ENCODE measurements at regions not wholly inside any gene's neighbourhood (a gene's known extent, or its start where the extent isn't known, plus 50 kb on each side); places are given as distances from the start of the nearest gene placed in this dataset.

DNA sequence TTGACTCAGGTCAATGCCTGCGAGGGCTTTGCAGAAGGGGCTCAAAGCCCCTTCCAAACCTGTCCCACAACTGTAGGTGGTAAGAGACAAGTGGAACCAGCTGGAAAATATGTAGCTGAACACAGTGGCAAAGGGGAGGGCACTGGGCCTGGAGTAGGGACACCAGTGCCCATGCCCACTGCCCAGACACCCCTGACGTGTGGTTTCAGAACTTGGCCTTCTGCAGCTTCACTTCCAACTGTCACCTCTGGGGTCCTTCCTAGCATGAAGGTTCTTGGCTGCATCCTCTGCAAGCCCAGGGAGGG, 233.1 kb upstream of the IRX1 start:
- peak; percentile 25 for DNase-seq (ENCODE audit: low spot score)

DNA sequence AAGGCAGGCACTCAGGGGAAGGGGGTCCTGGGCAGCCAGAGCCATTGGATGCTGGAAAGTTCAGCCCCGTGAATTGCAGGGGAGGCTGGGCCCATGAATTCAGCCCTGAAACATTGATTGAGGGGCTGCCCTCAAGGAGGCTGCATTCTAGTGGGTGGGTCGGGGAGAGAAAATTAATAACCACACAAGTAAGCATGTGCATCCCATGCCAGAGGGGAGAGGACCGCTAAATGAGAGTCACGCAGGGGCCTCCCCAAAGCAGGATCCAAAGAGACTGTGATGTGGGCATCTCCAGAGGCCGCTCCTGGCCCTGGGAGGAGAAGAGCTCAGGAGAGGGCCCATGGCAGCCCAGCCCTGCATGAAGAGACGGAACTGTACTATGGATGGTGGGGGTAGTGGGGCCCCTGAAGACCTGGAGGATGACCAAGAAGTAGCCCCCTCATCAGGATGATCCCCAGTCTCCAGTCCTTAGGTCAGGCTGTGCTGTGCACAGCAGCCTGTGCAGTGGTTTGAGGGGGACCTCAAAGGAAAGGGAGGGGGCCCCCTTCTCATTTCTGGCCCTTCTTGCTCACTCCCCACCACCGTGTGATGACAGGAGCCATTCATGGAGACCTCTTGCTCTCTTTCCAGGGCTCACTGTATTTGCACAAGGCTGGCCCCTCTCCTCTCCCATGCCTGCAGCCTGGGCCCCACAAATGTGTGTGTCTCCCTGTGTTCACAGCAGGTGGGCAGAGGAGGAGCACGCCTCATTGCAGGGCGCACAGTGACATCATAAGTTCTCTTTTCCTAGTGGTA, 233.6 kb upstream of the IRX1 start:
- peak; percentile 23 for DNase-seq (ENCODE audit: low spot score)

DNA sequence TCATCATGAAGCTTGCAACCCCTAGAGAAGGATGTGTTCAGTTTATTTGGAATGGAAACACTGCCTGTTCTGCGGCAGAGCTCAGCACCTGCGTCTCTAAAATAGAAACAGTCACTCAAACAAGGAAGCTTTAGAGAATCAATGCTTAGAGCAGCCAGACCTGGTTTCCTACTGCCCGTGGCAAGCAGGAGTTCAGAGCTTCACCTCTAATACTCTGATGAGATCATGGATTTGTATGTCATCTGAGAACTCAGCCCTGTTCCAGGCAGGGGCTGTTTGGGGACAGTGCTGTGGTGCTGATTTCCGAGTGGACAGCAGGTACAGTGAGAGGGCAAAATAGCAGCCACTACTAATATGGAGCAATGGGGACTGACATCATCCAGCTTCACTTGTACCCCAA, 236.0 kb upstream of the IRX1 start:
- DNase-seq (ENCODE audit: low spot score) = peak; percentile 11

DNA sequence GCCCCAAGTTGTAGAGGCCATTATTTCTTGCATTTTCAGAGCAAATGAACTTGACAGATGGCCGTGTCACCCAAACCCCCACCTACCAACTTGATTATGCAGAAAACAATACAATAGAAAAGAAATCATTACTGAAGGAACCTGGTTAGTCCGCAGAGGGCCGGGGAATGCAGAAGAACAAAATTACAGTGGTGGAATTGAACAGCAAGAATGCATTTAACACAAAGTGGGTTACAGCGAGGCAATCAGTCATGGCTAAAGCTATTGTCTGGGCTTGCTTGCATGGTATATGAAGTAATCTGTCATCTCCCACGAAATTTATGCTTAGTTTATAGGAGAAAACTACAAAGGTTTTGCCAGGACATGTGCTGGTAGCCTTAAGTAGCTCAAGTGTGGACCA, 238.3 kb upstream of the IRX1 start:
- DNase-seq (ENCODE audit: low spot score) = peak; percentile 9

DNA sequence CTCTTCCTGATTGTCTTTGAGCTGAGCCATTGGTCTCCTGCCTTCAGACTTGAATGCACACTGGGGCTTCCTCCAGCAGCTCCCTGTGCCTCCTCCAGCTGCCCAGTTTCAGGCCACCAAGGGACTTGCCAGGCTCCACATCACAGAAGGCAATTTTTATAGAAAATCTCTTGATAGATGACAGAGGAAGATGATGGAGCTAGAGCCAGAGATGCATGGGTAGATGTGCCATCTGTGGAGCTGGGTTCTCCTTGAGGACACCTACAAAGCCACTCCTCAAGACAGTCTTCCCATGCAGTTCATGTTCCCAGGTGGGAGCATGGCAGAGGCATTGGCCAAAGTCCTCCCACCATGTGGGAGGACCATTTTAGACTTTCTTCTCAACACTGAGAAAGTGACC, 239.6 kb upstream of the IRX1 start:
- peak; percentile 30 for DNase-seq (ENCODE audit: low spot score)

DNA sequence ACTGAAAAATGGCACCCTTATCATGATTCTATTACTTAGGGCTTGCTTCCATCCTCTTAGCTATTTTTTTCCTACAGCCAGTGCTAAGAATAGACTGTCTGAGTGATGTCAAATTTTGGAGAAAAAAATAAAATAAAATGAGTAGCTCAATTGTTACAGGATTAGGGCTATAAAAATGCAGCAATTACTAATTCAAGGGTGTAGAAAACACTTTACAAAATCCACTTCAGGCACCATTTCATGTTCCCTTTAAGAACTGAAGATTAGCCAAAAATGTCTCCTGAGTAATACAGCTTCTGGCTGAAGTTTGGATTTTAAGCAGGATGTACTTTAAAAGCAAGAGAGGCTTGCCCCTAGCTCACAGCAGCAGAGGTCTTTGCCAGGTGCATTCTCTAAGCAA, 240.5 kb upstream of the IRX1 start:
- no peak for DNase-seq (ENCODE audit: low spot score)

DNA sequence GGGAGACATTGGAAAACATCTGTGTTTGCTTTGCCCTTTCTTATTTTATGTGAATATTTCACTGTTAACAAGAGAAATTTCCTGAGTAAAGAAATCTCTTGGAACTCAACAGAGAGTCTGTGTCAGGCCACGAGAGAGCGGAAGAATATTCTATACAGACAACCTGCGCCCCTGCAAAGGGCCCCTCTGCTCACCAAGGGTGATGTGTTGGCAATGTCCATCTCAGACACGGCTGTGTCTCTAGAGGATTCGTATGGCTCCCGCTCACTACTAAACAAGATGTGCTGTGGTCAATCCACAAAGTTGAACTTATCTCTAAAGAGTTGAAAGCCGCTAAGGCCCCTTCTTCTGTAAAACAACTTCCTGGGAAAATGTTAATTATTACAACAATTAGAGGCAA, 241.0 kb upstream of the IRX1 start:
- peak; percentile 34 for DNase-seq (ENCODE audit: low spot score)

DNA sequence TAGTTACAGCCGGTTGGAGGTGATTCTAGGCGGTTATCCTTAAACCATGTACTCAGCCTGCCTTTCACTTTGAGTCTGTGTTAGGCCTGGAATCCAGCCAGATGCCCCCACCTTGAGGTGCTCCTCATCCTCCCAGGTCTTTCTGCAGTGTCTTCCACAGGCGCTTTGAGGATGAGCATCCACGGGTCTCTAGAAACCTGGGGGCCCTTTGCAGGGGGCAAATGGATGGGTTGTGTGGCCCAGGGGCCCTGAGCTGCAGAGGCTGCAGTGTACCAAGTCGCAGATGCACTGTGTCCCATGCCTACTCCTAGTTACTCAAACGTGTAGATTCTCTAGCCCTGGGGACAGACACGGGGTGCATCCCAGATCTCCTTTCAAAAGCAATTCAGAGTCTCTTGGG, 242.1 kb upstream of the IRX1 start:
- DNase-seq (ENCODE audit: low spot score) = peak; percentile 41

DNA sequence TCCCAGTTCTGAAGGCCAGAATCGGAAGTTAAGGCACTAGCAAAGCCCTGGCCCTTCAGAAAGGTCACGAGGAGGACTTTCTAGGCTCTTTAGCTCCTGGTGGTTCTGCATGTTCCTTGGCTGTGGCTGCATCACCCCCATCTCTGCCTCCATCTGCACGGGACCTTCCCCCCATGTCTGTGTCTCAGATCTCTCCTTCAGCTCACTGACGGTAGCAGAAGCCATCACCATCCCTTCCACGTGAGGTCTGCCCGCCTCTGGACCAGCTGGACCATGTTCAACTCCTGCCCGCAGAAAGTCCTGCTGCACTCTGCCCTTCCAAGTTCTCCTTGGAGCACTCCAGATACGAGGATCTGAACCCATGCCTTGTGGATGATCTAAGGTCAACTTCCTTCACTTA, 242.9 kb upstream of the IRX1 start:
- peak; percentile 22 for DNase-seq (ENCODE audit: low spot score)

DNA sequence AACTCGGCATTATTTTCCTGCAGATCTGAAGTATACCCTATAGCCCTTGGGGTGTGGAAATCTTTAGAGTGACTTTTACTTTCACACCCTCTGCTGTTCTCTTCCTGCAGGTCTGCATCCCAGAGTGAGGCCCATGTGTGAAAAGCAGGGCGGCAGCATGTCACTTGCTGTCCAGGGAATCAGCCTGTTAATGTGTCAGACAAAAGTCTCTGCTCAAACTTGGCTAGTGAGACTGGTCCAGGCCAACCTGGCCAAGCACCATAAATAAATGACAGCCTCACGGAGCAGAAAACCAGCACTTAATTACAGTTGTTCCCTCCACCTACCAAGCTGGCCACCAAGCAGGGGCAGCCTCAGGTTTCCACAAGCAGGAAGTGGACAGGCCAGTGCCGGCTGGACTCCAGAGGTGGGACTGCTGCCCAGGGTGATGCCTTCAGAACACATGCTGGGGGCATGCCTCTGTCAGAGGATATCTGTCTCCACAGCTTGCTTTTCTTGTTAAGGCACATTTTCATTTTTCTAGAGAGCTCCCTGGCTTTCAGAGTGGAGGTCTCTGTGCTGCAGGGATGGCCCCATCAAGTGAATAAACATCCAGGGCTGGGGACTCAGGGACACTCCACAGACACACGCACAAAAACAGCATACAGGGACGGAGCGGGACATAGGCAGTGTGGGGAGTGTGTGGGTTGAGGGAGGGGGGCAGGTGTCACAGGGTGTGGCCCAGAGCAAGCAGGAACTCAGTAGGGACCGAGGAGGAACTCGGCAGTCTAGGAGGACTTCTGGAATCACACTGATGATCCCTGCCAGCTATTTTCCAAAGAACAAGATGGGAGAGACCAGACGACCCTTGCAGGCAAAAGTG, 243.8 kb upstream of the IRX1 start:
- peak; percentile 38 for DNase-seq (ENCODE audit: low spot score)

DNA sequence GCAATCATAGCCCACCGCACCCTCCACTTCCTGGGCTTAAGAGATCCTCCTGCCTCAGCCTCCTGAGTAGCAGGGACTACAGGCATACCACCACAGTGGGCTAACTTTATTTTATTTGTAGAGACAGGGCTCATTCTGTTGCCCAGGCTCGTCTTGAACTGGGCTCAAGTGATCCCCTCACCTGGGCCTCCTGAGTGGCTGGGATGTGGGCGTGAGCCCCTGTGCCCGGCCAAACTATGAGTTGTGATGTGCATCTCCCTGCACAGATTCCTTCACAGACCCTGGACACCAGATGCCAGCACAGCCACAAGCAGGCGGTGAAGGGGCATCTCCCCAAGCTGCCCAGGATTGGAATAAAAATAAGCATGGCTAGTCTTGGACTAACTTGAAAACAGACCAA, 244.9 kb upstream of the IRX1 start:
- DNase-seq (ENCODE audit: low spot score) = peak; percentile 36

DNA sequence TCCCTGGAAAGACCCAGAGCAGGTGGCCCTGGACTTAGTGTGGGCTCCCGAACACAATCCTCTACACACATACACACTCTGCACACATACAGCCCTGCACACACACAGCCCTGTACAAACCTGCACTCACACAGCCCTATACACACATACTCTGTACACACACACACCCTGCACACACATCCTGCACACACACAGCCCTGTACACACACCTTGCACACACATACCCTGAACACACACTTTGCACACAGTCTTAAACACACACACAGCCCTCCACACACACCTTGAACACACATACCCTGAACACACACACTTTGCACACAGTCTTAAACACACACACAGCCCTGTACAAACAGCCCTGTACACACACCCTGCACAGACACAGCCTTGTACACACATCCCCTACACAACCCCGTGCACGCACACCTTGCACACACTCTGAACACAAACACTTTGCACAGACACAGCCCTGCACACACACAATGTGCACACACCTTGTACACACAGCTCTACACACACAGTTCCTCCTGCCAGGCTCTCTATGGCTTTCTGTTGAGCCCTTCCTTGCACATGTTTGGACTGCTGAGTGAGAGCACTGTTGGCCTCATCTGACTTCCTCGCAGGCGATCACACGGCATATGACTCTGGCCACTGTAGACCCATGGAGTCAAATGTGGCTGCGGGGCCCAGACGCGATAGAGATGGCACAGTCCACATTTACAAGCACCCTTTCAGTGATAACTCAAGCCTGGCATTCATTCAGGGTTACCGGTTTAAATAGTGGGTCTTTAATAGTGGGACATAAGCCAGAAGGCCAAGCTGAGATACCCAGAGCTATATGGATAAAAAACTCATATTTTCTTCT, 245.7 kb upstream of the IRX1 start:
- peak; percentile 9 for DNase-seq (ENCODE audit: low spot score)

DNA sequence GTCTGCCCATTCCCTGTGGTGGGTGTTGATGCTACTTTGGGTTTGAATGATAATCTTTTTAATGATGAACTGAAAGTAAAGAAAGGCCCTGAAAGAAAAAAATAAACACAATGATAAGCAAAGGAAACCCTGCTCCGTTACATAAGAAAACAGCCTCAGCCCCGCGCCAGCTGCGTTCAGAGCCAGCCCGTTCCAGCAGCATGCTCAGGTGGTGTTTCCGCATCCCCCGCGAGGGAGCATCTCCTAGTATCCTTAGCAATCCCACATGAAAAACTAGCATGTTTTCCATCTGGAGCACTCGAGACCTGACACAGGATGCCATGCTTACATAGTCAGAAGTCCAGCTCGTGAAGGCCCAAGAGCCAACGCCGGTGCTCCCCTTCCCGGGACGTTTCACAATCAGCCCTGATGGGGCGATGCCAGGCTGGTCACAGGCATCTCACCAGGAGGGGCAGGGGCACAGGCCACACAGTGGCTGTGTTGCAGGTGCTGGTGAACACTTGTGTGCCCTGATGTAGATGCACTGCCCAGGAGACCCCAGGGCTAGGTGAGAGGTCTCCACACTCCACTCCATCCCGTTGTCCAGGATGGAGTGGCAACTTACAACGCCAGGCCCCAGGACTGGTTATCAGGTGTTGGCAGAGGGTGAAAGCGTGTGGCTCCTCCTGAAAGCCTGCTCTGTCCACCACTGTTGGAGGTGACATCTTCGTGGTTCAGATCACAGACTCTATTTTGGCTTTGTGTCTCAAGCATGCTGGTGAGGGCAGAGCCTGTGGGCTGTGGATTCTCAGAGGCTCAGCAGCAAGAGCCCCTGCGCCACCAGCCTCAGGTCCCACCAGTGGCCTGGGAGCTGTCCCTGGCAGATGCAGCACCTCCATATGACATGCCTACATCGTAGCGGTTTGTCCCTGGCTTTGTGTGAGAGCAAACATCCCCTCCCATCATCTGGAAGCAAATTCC, 246.8 kb upstream of the IRX1 start:
- DNase-seq (ENCODE audit: low spot score) = peak; percentile 18

DNA sequence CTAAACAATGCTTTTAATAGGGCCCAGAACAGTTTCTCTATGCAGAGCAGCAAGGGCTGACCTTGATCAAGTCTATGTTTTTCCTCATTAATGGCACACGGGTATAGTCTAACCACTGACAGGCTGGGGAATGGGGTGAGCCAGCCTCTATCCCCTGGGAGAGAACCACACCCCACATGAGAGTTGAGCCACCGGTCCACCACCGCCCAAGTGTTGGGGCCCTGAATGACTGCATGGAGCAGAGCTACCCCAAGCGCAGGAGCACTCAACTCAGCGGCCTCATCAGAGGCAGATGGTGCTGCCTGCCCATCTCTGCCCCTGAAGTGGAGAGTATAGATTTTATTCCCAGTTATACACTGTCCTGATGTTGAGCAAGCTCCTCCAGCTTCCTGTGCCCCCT, 247.9 kb upstream of the IRX1 start:
- peak; percentile 47 for DNase-seq (ENCODE audit: low spot score)

DNA sequence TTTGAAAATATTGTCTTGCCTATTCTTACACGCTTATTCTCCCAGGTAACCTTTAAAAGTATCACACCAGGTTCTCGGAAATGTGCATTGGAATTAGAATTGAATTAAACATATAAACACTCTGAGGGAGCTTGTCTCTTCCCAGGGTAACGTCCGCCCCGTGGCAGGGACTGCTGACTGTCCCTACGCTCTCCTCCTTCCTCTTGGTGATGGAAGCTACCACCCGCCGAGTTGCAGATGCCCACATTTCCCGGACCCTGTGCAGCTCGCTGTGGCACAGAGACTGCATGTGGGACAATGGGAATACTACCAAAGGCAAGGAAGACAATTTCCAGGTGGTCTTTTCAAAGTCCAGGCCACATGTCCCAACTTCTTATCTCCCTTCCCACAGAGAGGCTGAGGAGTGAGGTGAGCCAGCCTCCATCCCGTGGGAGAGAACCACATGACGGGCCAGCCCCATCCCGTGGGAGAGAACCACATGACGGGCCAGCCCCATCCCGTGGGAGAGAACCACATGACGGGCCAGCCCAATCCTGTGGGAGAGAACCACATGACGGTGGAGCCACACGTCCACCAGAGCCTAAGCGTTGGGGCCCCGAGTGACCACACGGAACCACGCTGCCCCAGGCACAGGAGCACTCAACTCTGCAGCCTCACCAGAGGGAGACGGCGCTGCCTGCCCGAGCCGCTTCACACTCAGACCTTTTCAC, 249.4 kb upstream of the IRX1 start:
- DNase-seq (ENCODE audit: low spot score) = no peak

DNA sequence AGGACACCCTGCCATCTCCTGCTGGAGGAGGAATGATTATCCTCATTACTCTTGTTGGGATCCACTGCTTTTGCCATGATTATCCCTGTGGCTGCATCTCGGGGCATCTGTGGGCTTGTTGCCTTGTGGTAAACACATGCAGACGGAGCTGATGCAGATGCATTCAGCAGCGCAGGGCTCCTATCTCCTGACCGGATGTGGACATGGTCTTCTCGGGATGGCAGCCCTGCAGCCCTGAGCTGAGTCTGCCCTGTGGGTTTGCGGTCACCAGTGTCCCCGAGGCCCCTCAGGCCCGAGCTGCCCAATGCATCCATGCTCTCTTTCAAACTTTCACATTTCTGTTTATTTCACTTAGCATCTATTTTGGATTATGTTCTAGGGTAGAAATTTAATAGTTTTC, 250.4 kb upstream of the IRX1 start:
- no peak for DNase-seq (ENCODE audit: low spot score)

DNA sequence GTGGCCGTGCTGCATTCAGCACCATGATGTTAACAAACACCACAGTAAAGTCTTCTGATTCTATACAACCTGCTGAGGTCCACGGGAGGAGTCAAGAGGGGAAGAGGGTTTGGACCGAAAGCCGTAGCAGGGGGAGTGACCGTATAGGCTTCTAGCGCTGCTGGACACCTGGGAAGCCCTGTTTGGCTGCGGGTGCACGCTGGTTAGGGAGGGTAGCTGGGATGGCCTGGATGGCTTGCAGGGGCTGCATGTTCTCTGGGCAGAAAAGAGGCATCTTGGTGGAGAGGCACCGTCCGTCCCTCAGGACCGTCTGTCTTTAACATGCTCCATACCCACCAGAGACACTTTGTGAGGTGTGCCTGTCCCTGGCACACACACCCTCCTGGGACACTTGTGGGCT, 251.0 kb upstream of the IRX1 start:
- no peak for DNase-seq (ENCODE audit: low spot score)

DNA sequence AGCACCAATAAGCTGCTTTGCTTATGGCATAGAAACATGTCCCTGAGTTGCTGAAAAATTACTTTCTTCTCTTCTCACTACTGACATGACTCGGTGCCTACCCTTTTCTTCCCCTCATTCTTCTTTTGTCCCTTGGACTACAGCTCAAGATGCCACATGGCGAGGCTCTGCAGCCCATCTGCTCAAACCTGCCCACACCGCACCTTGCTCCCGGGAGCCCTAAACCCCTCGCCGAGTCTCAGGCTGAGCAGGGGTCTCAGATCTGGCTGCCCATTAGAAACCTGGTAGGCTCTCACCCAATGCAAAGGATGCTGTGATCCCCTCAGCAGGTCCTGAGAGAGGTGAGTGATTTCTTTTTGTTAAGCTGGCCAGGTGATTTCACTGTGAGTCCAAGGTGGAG, 251.7 kb upstream of the IRX1 start:
- no peak for DNase-seq (ENCODE audit: low spot score)

DNA sequence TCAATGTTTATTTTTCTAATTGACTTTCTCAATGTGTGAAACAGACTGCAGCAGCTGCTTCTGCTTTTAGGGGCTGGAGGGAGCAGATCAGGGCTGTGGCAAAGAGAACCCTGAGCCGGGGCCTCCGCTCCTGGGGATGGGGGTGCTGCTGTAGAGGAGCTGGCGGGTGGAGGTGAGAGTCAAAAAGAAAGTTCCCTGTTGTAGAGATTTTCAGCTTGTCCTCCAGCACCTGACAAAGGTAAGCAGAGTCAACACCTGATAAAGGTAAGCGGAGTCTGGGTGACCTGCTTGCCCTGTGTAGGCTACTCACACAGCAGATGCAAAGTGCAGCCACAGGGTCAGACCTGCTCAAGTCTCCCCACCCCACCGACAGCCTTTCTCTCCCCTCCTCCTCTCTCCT, 252.4 kb upstream of the IRX1 start:
- DNase-seq (ENCODE audit: low spot score) = no peak

DNA sequence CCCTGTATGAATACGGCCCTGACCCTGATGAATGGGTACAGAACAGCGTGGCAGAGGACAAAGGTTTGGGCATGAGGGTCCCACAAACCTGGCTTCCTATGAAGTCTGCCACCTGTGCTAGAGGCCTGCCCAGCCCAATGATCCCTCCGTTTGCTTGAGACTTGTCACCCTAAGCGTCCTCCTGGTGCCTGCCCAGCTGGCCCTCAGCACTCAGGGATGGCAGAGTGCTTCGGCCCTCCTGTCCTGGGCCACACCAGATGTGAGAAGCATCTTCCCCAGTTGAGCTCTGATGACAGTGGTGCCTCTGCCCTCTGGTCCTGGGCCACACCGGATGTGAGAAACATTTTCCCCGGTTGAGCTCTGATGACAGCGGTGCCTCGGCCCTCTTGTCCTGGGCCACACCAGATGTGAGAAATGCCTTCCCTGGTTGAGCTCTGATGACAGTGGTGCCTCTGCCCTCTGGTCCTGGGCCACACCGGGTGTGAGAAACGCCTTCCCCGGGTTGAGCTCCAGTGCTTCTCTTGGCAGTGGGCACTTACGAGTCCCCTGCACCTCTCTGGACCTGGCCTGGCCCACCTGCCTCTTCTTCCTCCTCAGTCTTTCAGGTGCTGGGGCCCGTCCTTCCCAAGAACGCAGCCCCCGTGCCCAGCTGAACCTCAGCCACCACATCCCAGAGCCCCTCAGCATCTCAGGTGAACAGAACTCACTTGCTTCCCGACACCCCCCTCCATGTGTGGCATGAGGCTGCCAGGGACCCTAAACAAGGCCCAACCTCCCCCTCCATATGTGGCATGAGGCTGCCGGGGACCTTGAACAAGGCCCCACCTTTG, 253.1 kb upstream of the IRX1 start:
- no peak for DNase-seq (ENCODE audit: low spot score)

Measured in left forelimb (tissue), 1 donor.